ENCODE measurements at regions not wholly inside any gene's neighbourhood (a gene's known extent, or its start where the extent isn't known, plus 50 kb on each side); places are given as distances from the start of the nearest gene placed in this dataset.
A peak's percentile ranks its signal among the peaks of the same experiment; 100 is the strongest.

DNA sequence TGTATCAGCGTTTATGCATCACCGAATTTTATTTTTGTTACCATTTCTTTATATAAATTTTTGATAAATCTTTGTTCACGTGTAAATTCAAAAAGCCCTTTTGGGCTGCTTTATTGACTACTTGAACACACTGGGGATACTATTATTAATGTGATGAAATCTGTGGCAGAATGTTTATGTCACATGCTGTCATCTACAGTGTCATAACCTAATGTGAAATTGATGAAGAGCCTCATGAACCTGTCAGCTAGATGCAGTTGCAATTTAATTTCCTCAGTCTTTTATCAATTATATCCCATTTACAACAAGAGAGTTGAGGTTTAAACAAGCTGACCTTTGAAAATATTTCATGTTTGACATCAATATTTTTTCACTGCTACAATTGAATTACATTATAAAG is 1100.4 kb upstream of the COX7C start:
- WGBS, 5 donors: 86 to 92% (median 90%) methylated on average over 3 of the region's 3 CpGs
- DNase-seq: no peak
- Histone ChIP-seq H3K27me3 (no peaks in the 10 kb centered on the region), H3K4me3 (no peak overlapping the region), H3K9me3 (peaks cover 0 to 5% (median 0%) of the 10 kb centered on the region in 4 donors), H3K36me3 (no peaks in the 10 kb centered on the region), H3K4me1 (no peaks in the 10 kb centered on the region), H3K27ac (no peak overlapping the region)
- no peak for TF ChIP-seq POLR2AphosphoS5 (IDR thresholded peaks at IDR 0.05)
- TF ChIP-seq POLR2A (IDR thresholded peaks at IDR 0.05): no peak
- TF ChIP-seq, protein P1, sequence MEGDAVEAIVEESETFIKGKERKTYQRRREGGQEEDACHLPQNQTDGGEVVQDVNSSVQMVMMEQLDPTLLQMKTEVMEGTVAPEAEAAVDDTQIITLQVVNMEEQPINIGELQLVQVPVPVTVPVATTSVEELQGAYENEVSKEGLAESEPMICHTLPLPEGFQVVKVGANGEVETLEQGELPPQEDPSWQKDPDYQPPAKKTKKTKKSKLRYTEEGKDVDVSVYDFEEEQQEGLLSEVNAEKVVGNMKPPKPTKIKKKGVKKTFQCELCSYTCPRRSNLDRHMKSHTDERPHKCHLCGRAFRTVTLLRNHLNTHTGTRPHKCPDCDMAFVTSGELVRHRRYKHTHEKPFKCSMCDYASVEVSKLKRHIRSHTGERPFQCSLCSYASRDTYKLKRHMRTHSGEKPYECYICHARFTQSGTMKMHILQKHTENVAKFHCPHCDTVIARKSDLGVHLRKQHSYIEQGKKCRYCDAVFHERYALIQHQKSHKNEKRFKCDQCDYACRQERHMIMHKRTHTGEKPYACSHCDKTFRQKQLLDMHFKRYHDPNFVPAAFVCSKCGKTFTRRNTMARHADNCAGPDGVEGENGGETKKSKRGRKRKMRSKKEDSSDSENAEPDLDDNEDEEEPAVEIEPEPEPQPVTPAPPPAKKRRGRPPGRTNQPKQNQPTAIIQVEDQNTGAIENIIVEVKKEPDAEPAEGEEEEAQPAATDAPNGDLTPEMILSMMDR (IDR thresholded peaks at IDR 0.05): no peak
- no peak for TF ChIP-seq EP300 (IDR thresholded peaks at IDR 0.05)
- intact Hi-C loops (cut with DNase I; ENCODE audit: low total_unique reads): no loop called here

DNA sequence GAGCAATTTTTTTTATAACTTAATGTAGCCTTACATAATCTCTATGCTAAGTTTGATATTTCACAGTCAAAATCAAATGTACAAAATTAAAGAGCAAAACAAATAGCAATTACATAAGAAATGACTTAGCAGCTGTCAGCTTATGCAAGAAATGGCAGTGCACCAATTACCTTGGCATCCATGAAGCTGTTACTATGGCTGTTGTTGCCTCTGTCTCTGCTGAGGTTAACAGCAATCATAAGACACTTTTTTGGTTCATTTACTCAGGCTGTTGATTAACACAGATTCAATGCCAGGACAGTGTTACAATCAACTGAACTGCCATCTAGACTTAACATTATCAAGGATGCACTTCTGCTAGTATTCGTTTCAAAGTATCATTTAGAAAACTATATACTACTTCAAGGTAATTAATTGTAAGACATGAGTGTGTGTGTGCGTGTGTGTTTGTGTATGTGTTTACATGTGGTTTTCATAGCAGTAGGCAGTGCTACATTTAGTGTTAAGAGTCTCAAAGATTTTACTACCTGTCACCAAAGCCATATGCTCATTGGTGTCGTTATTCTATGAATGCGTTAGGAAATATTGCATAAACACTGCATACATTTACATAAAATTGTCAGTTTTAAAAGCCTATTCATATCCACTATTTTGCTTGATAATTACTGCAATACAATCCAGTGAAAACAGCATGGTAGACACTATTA is 1084.2 kb upstream of the COX7C start:
- TF ChIP-seq, protein P1 (IDR thresholded peaks at IDR 0.05): no peak
- TF ChIP-seq POLR2A (IDR thresholded peaks at IDR 0.05) (no peak), EP300 (IDR thresholded peaks at IDR 0.05) (no peak), POLR2AphosphoS5 (IDR thresholded peaks at IDR 0.05) (no peak)
- peak in 1 of 2 donors; percentile 25 for DNase-seq
- WGBS, 5 donors: 80 to 85% (median 83%) methylated on average over 4 of the region's 4 CpGs
- Histone ChIP-seq H3K9me3 (no peaks in the 10 kb centered on the region), H3K27ac (no peak overlapping the region), H3K4me1 (no peaks in the 10 kb centered on the region), H3K36me3 (no peaks in the 10 kb centered on the region), H3K27me3 (no peaks in the 10 kb centered on the region), H3K4me3 (no peak overlapping the region)
- intact Hi-C loops (cut with DNase I; ENCODE audit: low total_unique reads): no loop called here

GRCh38 chr5:85538362-85538761 is 1079.4 kb upstream of the COX7C start:
- Histone ChIP-seq H3K36me3 (no peaks in the 10 kb centered on the region), H3K4me3 (no peak overlapping the region), H3K4me1 (no peaks in the 10 kb centered on the region), H3K9me3 (no peaks in the 10 kb centered on the region), H3K27ac (no peak overlapping the region), H3K27me3 (no peaks in the 10 kb centered on the region)
- no peak for TF ChIP-seq EP300 (IDR thresholded peaks at IDR 0.05)
- no peak for TF ChIP-seq POLR2A (IDR thresholded peaks at IDR 0.05)
- TF ChIP-seq, protein P1 (IDR thresholded peaks at IDR 0.05): no peak
- TF ChIP-seq POLR2AphosphoS5 (IDR thresholded peaks at IDR 0.05): no peak
- intact Hi-C loops (cut with DNase I; ENCODE audit: low total_unique reads): no loop called here
- DNase-seq: no peak

GRCh38 chr5:85545129-85545528 is 1072.6 kb upstream of the COX7C start:
- intact Hi-C loops (cut with DNase I; ENCODE audit: low total_unique reads): no loop called here
- no peaks in the 10 kb centered on the region for H3K27me3 ChIP-seq
- peaks cover 0 to 10% (median 3%) of the 10 kb centered on the region in 4 donors for H3K9me3 ChIP-seq
- TF ChIP-seq EP300 (IDR thresholded peaks at IDR 0.05) (no peak), POLR2A (IDR thresholded peaks at IDR 0.05) (no peak), POLR2AphosphoS5 (IDR thresholded peaks at IDR 0.05) (no peak)
- TF ChIP-seq, protein P1 (IDR thresholded peaks at IDR 0.05): no peak
- no peaks in the 10 kb centered on the region for H3K4me1 ChIP-seq
- H3K36me3 ChIP-seq: no peaks in the 10 kb centered on the region
- no peak overlapping the region for H3K4me3 ChIP-seq
- no peak overlapping the region for H3K27ac ChIP-seq
- 14 to 28% (median 18%) methylated on average over 2 of the region's 2 CpGs for WGBS, 5 donors
- no peak for DNase-seq

Data from stomach (tissue), 8 donors.